ENCODE measurements at regions not wholly inside any gene's neighbourhood (a gene's known extent, or its start where the extent isn't known, plus 50 kb on each side); places are given as distances from the start of the nearest gene placed in this dataset.

GRCh38 chr11:43250309-43250708 is 61.5 kb upstream of the API5 start:
- TF ChIP-seq, protein P1, sequence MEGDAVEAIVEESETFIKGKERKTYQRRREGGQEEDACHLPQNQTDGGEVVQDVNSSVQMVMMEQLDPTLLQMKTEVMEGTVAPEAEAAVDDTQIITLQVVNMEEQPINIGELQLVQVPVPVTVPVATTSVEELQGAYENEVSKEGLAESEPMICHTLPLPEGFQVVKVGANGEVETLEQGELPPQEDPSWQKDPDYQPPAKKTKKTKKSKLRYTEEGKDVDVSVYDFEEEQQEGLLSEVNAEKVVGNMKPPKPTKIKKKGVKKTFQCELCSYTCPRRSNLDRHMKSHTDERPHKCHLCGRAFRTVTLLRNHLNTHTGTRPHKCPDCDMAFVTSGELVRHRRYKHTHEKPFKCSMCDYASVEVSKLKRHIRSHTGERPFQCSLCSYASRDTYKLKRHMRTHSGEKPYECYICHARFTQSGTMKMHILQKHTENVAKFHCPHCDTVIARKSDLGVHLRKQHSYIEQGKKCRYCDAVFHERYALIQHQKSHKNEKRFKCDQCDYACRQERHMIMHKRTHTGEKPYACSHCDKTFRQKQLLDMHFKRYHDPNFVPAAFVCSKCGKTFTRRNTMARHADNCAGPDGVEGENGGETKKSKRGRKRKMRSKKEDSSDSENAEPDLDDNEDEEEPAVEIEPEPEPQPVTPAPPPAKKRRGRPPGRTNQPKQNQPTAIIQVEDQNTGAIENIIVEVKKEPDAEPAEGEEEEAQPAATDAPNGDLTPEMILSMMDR (IDR thresholded peaks at IDR 0.05; ENCODE audit: low read depth, low read length, poor library complexity, severe bottlenecking) = no peak
- TF ChIP-seq EZH2phosphoT487 (IDR thresholded peaks at IDR 0.05; ENCODE audit: borderline replicate concordance, low read length) = no peak

Data from DOHH2 (cell line).